ENCODE measurements at regions not wholly inside any gene's neighbourhood (a gene's known extent, or its start where the extent isn't known, plus 50 kb on each side); places are given as distances from the start of the nearest gene placed in this dataset.

GRCh38 chrX:40928076-40928475 is 157.2 kb upstream of the USP9X start:
- DNase-seq (no peak), ATAC-seq (ENCODE audit: insufficient read depth, low FRiP score) (no peak)
- peaks cover 0 to 8% (median 4%) of the 10 kb centered on the region in 4 donors for H3K9me3 ChIP-seq (ENCODE audit: control insufficient read depth in 4 of 4, insufficient read depth in 3 of 4, low read length in 3 of 4)
- no peak for TF ChIP-seq CTCF (IDR thresholded peaks at IDR 0.05; ENCODE audit: control extremely low read depth, extremely low read depth)
- H3K27me3 ChIP-seq (ENCODE audit: control insufficient read depth in 3 of 3, insufficient read depth in 3 of 3, low read length in 2 of 3) = peaks cover 2 to 9% (median 3%) of the 10 kb centered on the region in 3 donors
- peaks cover 0 to 6% (median 3%) of the 10 kb centered on the region in 5 donors for H3K4me1 ChIP-seq (ENCODE audit: control insufficient read depth in 5 of 5, insufficient read depth in 5 of 5, low read length in 5 of 5)
- no peaks in the 10 kb centered on the region for H3K36me3 ChIP-seq (ENCODE audit: control insufficient read depth in 4 of 4, insufficient read depth in 4 of 4, low read length in 4 of 4)
- H3K9ac ChIP-seq (ENCODE audit: insufficient read depth in 1 of 2, low read length in 2 of 2) = no peak overlapping the region
- H3K27ac ChIP-seq (ENCODE audit: low read depth in 1 of 2, low read length in 1 of 2) = no peak overlapping the region
- no peak overlapping the region for H3K4me3 ChIP-seq

DNA sequence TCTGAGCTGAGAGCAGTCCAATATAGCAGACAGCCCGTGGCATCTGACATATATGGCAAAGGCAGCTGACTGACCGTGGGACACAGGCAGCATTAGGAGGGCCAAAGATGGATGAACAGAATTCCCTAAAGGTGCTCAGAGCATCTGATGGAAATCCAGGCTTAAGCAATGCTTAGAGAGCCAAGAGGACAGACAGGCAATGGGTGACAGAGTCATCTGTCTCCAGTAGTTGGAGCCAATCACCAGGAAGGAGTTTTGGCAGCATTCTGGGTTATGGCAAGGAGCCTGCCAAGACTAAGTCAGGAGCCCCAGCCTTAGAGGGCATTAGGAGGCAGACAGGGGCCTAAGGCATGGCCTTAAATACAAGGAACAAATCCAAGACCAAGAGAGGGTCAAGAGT is 153.3 kb upstream of the USP9X start:
- TF ChIP-seq CTCF (IDR thresholded peaks at IDR 0.05; ENCODE audit: control extremely low read depth, extremely low read depth) = no peak
- H3K27ac ChIP-seq (ENCODE audit: low read depth in 1 of 2, low read length in 1 of 2) = no peak overlapping the region
- ATAC-seq (ENCODE audit: insufficient read depth, low FRiP score) = no peak

DNA sequence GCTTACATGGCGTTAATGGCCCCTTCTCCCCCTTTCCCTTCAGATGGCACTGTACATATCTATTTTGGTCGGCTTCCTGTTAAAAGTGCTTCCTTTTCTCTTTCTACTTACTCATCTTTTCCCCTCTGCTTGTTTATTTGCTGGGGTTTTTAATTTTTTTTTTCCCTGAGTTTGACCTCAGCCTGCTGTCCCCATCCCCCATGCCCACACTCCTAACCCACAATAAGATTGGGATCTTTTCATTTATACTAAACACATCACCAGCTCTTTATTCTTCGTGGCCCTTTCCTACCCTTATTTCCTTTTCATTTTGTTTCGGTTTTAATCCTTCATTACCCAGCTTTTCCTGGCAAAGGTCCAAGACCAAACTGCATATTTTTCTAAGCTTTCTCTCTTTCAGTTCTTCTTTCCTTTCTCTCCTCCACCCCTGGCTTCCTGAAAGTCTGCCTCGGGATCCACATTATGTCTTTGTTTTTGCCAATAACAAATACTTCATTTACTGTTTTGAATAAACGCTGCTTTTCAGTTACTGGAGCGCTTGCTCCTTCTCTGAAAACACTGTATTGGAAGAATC is 152.0 kb upstream of the USP9X start:
- Histone ChIP-seq H3K9me3 (ENCODE audit: control insufficient read depth in 4 of 4, insufficient read depth in 3 of 4, low read length in 3 of 4) (peaks cover 0 to 8% (median 2%) of the 10 kb centered on the region in 4 donors), H3K36me3 (ENCODE audit: control insufficient read depth in 4 of 4, insufficient read depth in 4 of 4, low read length in 4 of 4) (no peaks in the 10 kb centered on the region), H3K9ac (ENCODE audit: insufficient read depth in 1 of 2, low read length in 2 of 2) (peak overlapping the region in 1 of 2 donors; percentile 23), H3K27me3 (ENCODE audit: control insufficient read depth in 3 of 3, insufficient read depth in 3 of 3, low read length in 2 of 3) (peaks cover 2 to 11% (median 3%) of the 10 kb centered on the region in 3 donors), H3K4me1 (ENCODE audit: control insufficient read depth in 5 of 5, insufficient read depth in 5 of 5, low read length in 5 of 5) (peaks cover 0 to 11% (median 3%) of the 10 kb centered on the region in 5 donors), H3K4me3 (no peak overlapping the region), H3K27ac (ENCODE audit: low read depth in 1 of 2, low read length in 1 of 2) (no peak overlapping the region)
- TF ChIP-seq CTCF (IDR thresholded peaks at IDR 0.05; ENCODE audit: control extremely low read depth, extremely low read depth) = no peak
- 5 to 33% methylated on average over 7 of the region's 7 CpGs for WGBS, 2 donors
- ATAC-seq (ENCODE audit: insufficient read depth, low FRiP score) (no peak), DNase-seq (peak in 2 of 3 donors; percentile 77 to 82)

More for the DNA sequence above, 153.3 kb upstream of the USP9X start:
- Histone ChIP-seq H3K4me1 (ENCODE audit: control insufficient read depth in 5 of 5, insufficient read depth in 5 of 5, low read length in 5 of 5) (peaks cover 0 to 11% (median 3%) of the 10 kb centered on the region in 5 donors), H3K9ac (ENCODE audit: insufficient read depth in 1 of 2, low read length in 2 of 2) (no peak overlapping the region), H3K4me3 (no peak overlapping the region), H3K36me3 (ENCODE audit: control insufficient read depth in 4 of 4, insufficient read depth in 4 of 4, low read length in 4 of 4) (no peaks in the 10 kb centered on the region), H3K9me3 (ENCODE audit: control insufficient read depth in 4 of 4, insufficient read depth in 3 of 4, low read length in 3 of 4) (peaks cover 0 to 8% (median 4%) of the 10 kb centered on the region in 4 donors), H3K27me3 (ENCODE audit: control insufficient read depth in 3 of 3, insufficient read depth in 3 of 3, low read length in 2 of 3) (peaks cover 2 to 10% (median 3%) of the 10 kb centered on the region in 3 donors)
- 85 to 97% methylated on average over 2 of the region's 2 CpGs for WGBS, 2 donors
- DNase-seq = peak in 1 of 3 donors; percentile 1

All from lung (tissue), 11 donors.